ENCODE measurements at regions not wholly inside any gene's neighbourhood (a gene's known extent, or its start where the extent isn't known, plus 50 kb on each side); places are given as distances from the start of the nearest gene placed in this dataset.

DNA sequence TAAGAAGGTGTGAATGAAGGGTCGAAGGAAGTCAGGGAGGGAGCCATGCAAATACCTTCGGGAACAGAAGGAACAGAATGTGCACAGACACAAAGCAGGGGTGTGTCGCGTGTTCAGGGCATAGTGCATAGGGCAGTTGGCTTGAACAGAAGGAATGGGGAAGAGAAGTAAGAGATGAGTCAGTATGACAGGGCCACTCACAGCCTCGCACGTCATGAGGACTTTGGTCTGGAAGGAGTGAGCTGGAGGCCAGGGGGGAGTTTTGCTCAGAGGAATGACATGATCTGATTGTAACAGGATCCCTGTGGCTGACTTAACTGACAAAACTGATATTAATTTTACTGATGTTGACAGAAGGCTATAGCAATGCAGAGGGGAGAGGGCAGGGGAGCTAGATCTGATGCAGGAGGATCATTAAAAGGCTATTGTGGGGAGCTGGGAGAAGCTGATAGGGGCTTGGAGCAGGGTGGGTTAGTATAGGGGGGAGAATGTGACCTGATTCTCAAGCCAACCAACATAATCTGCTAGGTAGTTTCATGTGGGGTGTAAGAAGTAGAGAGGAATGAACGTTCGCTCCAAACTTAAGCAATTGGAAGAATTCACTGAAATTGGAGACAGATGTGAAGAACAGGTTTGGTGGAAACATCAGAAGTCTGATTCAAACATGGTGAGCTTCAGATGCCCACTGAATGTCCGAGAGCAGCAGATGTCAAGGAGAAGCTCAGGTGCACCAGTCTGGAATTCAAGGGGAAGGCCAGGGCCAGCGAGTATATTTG lies 60.4 kb upstream of the COPS8 start (continued):
- TF ChIP-seq, protein P1, sequence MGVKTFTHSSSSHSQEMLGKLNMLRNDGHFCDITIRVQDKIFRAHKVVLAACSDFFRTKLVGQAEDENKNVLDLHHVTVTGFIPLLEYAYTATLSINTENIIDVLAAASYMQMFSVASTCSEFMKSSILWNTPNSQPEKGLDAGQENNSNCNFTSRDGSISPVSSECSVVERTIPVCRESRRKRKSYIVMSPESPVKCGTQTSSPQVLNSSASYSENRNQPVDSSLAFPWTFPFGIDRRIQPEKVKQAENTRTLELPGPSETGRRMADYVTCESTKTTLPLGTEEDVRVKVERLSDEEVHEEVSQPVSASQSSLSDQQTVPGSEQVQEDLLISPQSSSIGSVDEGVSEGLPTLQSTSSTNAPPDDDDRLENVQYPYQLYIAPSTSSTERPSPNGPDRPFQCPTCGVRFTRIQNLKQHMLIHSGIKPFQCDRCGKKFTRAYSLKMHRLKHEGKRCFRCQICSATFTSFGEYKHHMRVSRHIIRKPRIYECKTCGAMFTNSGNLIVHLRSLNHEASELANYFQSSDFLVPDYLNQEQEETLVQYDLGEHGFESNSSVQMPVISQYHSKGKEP (CRISPR knock-in tag; IDR thresholded peaks at IDR 0.05), result no peak
- TF ChIP-seq ZNF564 (CRISPR knock-in tag; IDR thresholded peaks at IDR 0.05) (no peak), ZNF788 (CRISPR knock-in tag; IDR thresholded peaks at IDR 0.05; ENCODE audit: borderline replicate concordance) (no peak), ZNF547 (CRISPR knock-in tag; IDR thresholded peaks at IDR 0.05) (no peak), ZNF761 (CRISPR knock-in tag; conservative IDR thresholded peaks at IDR 0.05) (no peak), HIC2 (CRISPR knock-in tag; IDR thresholded peaks at IDR 0.05; ENCODE audit: low read depth) (no peak), NKX3-1 (CRISPR knock-in tag; IDR thresholded peaks at IDR 0.05) (no peak), ZNF430 (CRISPR knock-in tag; IDR thresholded peaks at IDR 0.05) (no peak), PBX3 (CRISPR knock-in tag; IDR thresholded peaks at IDR 0.05; ENCODE audit: borderline replicate concordance) (no peak), RBFOX2 (IDR thresholded peaks at IDR 0.05; ENCODE audit: low read depth, low read length) (no peak), HNRNPUL1 (IDR thresholded peaks at IDR 0.05; ENCODE audit: low read depth, low read length) (no peak), FOXP1 (IDR thresholded peaks at IDR 0.05) (no peak), FOXP1 (CRISPR knock-in tag; IDR thresholded peaks at IDR 0.05) (no peak), ZFP90 (CRISPR knock-in tag; IDR thresholded peaks at IDR 0.05; ENCODE audit: borderline replicate concordance) (no peak), ZNF619 (CRISPR knock-in tag; IDR thresholded peaks at IDR 0.05) (no peak), TOPORS (CRISPR knock-in tag; IDR thresholded peaks at IDR 0.05) (no peak), ZNF670 (CRISPR knock-in tag; IDR thresholded peaks at IDR 0.05; ENCODE audit: borderline replicate concordance) (peak; percentile 59; the same call in 1 of the 2 replicates), ZNF343 (CRISPR knock-in tag; IDR thresholded peaks at IDR 0.05) (no peak)
- TF ChIP-seq, protein P2, sequence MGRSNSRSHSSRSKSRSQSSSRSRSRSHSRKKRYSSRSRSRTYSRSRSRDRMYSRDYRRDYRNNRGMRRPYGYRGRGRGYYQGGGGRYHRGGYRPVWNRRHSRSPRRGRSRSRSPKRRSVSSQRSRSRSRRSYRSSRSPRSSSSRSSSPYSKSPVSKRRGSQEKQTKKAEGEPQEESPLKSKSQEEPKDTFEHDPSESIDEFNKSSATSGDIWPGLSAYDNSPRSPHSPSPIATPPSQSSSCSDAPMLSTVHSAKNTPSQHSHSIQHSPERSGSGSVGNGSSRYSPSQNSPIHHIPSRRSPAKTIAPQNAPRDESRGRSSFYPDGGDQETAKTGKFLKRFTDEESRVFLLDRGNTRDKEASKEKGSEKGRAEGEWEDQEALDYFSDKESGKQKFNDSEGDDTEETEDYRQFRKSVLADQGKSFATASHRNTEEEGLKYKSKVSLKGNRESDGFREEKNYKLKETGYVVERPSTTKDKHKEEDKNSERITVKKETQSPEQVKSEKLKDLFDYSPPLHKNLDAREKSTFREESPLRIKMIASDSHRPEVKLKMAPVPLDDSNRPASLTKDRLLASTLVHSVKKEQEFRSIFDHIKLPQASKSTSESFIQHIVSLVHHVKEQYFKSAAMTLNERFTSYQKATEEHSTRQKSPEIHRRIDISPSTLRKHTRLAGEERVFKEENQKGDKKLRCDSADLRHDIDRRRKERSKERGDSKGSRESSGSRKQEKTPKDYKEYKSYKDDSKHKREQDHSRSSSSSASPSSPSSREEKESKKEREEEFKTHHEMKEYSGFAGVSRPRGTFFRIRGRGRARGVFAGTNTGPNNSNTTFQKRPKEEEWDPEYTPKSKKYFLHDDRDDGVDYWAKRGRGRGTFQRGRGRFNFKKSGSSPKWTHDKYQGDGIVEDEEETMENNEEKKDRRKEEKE (IDR thresholded peaks at IDR 0.05), result no peak
- TF ChIP-seq, protein P3, sequence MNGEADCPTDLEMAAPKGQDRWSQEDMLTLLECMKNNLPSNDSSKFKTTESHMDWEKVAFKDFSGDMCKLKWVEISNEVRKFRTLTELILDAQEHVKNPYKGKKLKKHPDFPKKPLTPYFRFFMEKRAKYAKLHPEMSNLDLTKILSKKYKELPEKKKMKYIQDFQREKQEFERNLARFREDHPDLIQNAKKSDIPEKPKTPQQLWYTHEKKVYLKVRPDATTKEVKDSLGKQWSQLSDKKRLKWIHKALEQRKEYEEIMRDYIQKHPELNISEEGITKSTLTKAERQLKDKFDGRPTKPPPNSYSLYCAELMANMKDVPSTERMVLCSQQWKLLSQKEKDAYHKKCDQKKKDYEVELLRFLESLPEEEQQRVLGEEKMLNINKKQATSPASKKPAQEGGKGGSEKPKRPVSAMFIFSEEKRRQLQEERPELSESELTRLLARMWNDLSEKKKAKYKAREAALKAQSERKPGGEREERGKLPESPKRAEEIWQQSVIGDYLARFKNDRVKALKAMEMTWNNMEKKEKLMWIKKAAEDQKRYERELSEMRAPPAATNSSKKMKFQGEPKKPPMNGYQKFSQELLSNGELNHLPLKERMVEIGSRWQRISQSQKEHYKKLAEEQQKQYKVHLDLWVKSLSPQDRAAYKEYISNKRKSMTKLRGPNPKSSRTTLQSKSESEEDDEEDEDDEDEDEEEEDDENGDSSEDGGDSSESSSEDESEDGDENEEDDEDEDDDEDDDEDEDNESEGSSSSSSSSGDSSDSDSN (CRISPR knock-in tag; IDR thresholded peaks at IDR 0.05), result no peak

All from HepG2 (cell line).